SK-N-SH treated with all-trans-retinoic acid at 6 μM for 48 hours (cell line): ENCODE measurements at regions not wholly inside any gene's neighbourhood (a gene's known extent, or its start where the extent isn't known, plus 50 kb on each side); places are given as distances from the start of the nearest gene placed in this dataset.

Experiments
- ATAC-seq: fragments of 200-7000 bp; cut with Tn5 transposase; 3 replicates; pipeline ENCODE4 v1.9.1; 2020; ENCODE audit warnings: mild to moderate bottlenecking, moderate library complexity
- ARNTL ChIP-seq: fragments of 450-650 bp; formaldehyde crosslinking; IDR thresholded peaks from 2 replicates; pipeline ENCODE4 v1.5.0; 2020; ENCODE audit warnings: low read depth, mild to moderate bottlenecking, moderate library complexity, borderline replicate concordance
- BACH2 ChIP-seq: fragments of 250-450 bp; sonication (Bioruptor Pico); IDR thresholded peaks from 2 replicates; pipeline ENCODE4 v1.9.0; 2021; ENCODE audit warnings: mild to moderate bottlenecking, borderline replicate concordance
- CREB5 ChIP-seq: fragments of 250-450 bp; sonication (Bioruptor Pico); IDR thresholded peaks from 2 replicates; pipeline ENCODE4 v1.5.1; 2020; ENCODE audit warnings: low read depth, mild to moderate bottlenecking, moderate library complexity
- CSRNP3 ChIP-seq: fragments of 250-450 bp; sonication (Bioruptor Pico); IDR thresholded peaks from 2 replicates; pipeline ENCODE4 v1.5.1; 2021; ENCODE audit warnings: mild to moderate bottlenecking, moderate library complexity
- ESRRG ChIP-seq: fragments of 250-450 bp; sonication (Bioruptor Pico); IDR thresholded peaks from 2 replicates; pipeline ENCODE4 v1.6.1; 2021; ENCODE audit warnings: mild to moderate bottlenecking
- GLIS3 ChIP-seq: fragments of 250-450 bp; sonication (Bioruptor Pico); IDR thresholded peaks from 2 replicates; pipeline ENCODE4 v1.5.0; 2020; ENCODE audit warnings: mild to moderate bottlenecking, moderate library complexity
- ISL1 ChIP-seq: fragments of 250-450 bp; sonication (Bioruptor Pico); IDR thresholded peaks from 2 replicates; pipeline ENCODE4 v2.1.2; 2022; ENCODE audit warnings: mild to moderate bottlenecking, moderate library complexity
- PATZ1 ChIP-seq: fragments of 250-450 bp; sonication (Bioruptor Pico); IDR thresholded peaks from 2 replicates; pipeline ENCODE4 v1.8.0; 2020; ENCODE audit warnings: mild to moderate bottlenecking, moderate library complexity, borderline replicate concordance
- POU6F1 ChIP-seq: fragments of 250-450 bp; sonication (Bioruptor Pico); IDR thresholded peaks from 2 replicates; pipeline ENCODE4 v1.8.0; 2021; ENCODE audit warnings: low read depth, mild to moderate bottlenecking, moderate library complexity, borderline replicate concordance
- PPARA ChIP-seq: fragments of 250-450 bp; sonication (Bioruptor Pico); IDR thresholded peaks from 2 replicates; pipeline ENCODE4 v1.5.0; 2020; ENCODE audit warnings: mild to moderate bottlenecking, borderline replicate concordance
- RARB ChIP-seq: fragments of 250-450 bp; sonication (Bioruptor Pico); IDR thresholded peaks from 2 replicates; pipeline ENCODE4 v1.8.0; 2021; ENCODE audit warnings: mild to moderate bottlenecking, moderate library complexity
- TCF4 ChIP-seq: fragments of 250-450 bp; sonication (Bioruptor Pico); IDR thresholded peaks from 2 replicates; pipeline ENCODE4 v1.8.0; 2021; ENCODE audit warnings: mild to moderate bottlenecking, moderate library complexity, borderline replicate concordance
- TOX ChIP-seq: fragments of 250-450 bp; sonication (Bioruptor Pico); IDR thresholded peaks from 2 replicates; pipeline ENCODE4 v1.8.0; 2021; ENCODE audit warnings: mild to moderate bottlenecking, moderate library complexity, borderline replicate concordance
- TSHZ2 ChIP-seq: fragments of 250-450 bp; sonication (Bioruptor Pico); IDR thresholded peaks from 2 replicates; pipeline ENCODE4 v1.5.0; 2020; ENCODE audit warnings: mild to moderate bottlenecking, moderate library complexity
- ZC3H10 ChIP-seq: fragments of 250-450 bp; sonication (Bioruptor Pico); IDR thresholded peaks from 2 replicates; pipeline ENCODE4 v1.5.1; 2021; ENCODE audit warnings: mild to moderate bottlenecking, moderate library complexity
- ZFP30 ChIP-seq: fragments of 450-650 bp; formaldehyde crosslinking; IDR thresholded peaks from 2 replicates; pipeline ENCODE4 v1.5.0; 2022; ENCODE audit warnings: mild to moderate bottlenecking, moderate library complexity
- ZNF565 ChIP-seq: fragments of 450-650 bp; formaldehyde crosslinking; conservative IDR thresholded peaks from 2 replicates; pipeline ENCODE4 v1.5.0; 2020; ENCODE audit warnings: low read depth, mild to moderate bottlenecking, moderate library complexity
- ZNF70 ChIP-seq: fragments of 450-650 bp; formaldehyde crosslinking; IDR thresholded peaks from 2 replicates; pipeline ENCODE4 v1.5.0; 2020; ENCODE audit warnings: mild to moderate bottlenecking, moderate library complexity
- ZNF8 ChIP-seq: fragments of 450-650 bp; formaldehyde crosslinking; IDR thresholded peaks from 2 replicates; pipeline ENCODE4 v1.5.0; 2020; ENCODE audit warnings: mild to moderate bottlenecking, moderate library complexity

GRCh38 chr11:27196203-27196897, 155.7 kb downstream of the BBOX1 start:
- TF ChIP-seq GLIS3 (CRISPR knock-in tag) (no peak), ISL1 (CRISPR knock-in tag) (peak; percentile 55)
- ATAC-seq, result peak; percentile 78

GRCh38 chr11:27195837-27196202, 155.2 kb downstream of the BBOX1 start:
- no peak for TF ChIP-seq RARB (CRISPR knock-in tag)
- TF ChIP-seq, all 23 proteins: peak for 0
- ATAC-seq, result no peak

GRCh38 chr11:27194976-27195375, 154.4 kb downstream of the BBOX1 start:
- peak; percentile 43; the same call in 1 of the 3 replicates for ATAC-seq
- no peak for TF ChIP-seq PPARA (CRISPR knock-in tag)
- TF ChIP-seq CREB5 (CRISPR knock-in tag), result no peak
- no peak for TF ChIP-seq ZNF70 (CRISPR knock-in tag)
- TF ChIP-seq POU6F1, result no peak
- TF ChIP-seq ZNF8, result no peak
- no peak for TF ChIP-seq RARB (CRISPR knock-in tag)
- no peak for TF ChIP-seq ESRRG
- TF ChIP-seq PATZ1, result no peak

GRCh38 chr11:27193434-27194225, 153.0 kb downstream of the BBOX1 start:
- TF ChIP-seq ESRRG (no peak), ISL1 (CRISPR knock-in tag) (0 out of 2 replicates have a peak, but pooled peaks have one; percentile 25)
- TF ChIP-seq, all 23 proteins: peak for 1
- no peak for ATAC-seq

GRCh38 chr11:27192184-27192583, 151.6 kb downstream of the BBOX1 start:
- TF ChIP-seq ZFP30 (CRISPR knock-in tag), result no peak
- no peak for TF ChIP-seq PATZ1
- no peak for TF ChIP-seq ZNF8
- no peak for TF ChIP-seq CSRNP3
- no peak for TF ChIP-seq TSHZ2 (CRISPR knock-in tag)
- no peak for TF ChIP-seq ZNF565
- TF ChIP-seq POU6F1, result no peak
- no peak for TF ChIP-seq ZNF70 (CRISPR knock-in tag)
- no peak for TF ChIP-seq RARB (CRISPR knock-in tag)
- TF ChIP-seq ARNTL, result no peak
- no peak for TF ChIP-seq BACH2 (CRISPR knock-in tag)
- TF ChIP-seq PPARA (CRISPR knock-in tag), result no peak
- TF ChIP-seq ISL1 (CRISPR knock-in tag), result no peak
- no peak for TF ChIP-seq ESRRG
- no peak for TF ChIP-seq TOX (CRISPR knock-in tag)
- no peak for TF ChIP-seq TCF4 (CRISPR knock-in tag)
- TF ChIP-seq ZC3H10 (CRISPR knock-in tag), result no peak
- ATAC-seq, result no peak
